ENCODE measurements at regions not wholly inside any gene's neighbourhood (a gene's known extent, or its start where the extent isn't known, plus 50 kb on each side); places are given as distances from the start of the nearest gene placed in this dataset.
A peak's percentile ranks its signal among the peaks of the same experiment; 100 is the strongest.

- no peaks in the 10 kb centered on the region for H3K9me3 Mint-ChIP-seq
- no peak overlapping the region for H3K27ac Mint-ChIP-seq
- ATAC-seq (no peak), DNase-seq (ENCODE audit: low spot score in 2 of 2) (no peak)
- no peaks in the 10 kb centered on the region for H3K36me3 Mint-ChIP-seq
- H3K4me1 Mint-ChIP-seq, result no peaks in the 10 kb centered on the region
- no peak overlapping the region for H3K4me3 Mint-ChIP-seq
Measured at GRCh38 chr2:118568700-118569099, 278.7 kb downstream of the EN1 start.

DNA sequence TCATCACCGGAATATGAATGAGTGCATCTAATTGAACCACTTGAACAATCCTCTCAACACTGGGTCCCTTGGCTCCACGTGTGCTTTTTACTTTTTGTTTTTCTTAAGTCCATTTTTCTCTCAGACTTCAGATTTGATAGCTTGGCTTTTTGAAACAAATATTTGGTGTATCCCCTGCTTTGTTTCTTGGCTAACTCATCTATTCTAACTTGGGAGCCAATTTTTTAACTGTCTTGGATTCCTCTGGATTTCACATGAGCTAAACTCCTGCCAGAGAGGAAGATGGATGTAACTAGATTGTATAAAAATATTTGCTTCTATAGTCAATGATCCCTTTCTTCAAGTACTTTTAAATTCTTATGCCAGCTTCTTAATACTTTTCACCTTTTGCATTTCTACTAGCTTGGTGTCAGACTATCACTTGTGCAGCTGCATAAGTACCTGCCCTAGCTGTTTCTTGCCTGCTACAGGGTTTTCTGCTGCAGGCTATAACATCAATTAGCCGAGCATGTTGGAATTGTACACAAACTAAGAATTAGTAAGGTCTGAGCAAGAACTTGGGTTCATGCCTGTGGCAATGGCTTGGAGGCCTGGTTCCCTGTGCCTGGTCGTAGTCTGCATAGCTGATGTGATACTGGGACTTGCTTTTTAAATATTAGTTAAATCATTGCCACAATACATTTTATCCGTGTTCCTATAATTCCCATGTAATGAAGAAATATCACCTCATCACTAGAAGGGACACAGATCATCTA is 281.5 kb downstream of the EN1 start:
- no peaks in the 10 kb centered on the region for H3K4me1 Mint-ChIP-seq
- H3K9me3 Mint-ChIP-seq, result no peaks in the 10 kb centered on the region

GRCh38 chr2:118565301-118565700 is 282.1 kb downstream of the EN1 start:
- Mint-ChIP-seq H3K36me3 (no peaks in the 10 kb centered on the region), H3K9me3 (no peaks in the 10 kb centered on the region), H3K27ac (no peak overlapping the region), H3K4me1 (no peaks in the 10 kb centered on the region), H3K4me3 (no peak overlapping the region)
- no peak for ATAC-seq
- DNase-seq (ENCODE audit: low spot score in 2 of 2), result no peak

More for the DNA sequence above, 281.5 kb downstream of the EN1 start:
- Mint-ChIP-seq H3K27ac (no peak overlapping the region), H3K36me3 (no peaks in the 10 kb centered on the region), H3K4me3 (no peak overlapping the region)
- no peak for DNase-seq (ENCODE audit: low spot score in 2 of 2)
- ATAC-seq, result no peak

DNA sequence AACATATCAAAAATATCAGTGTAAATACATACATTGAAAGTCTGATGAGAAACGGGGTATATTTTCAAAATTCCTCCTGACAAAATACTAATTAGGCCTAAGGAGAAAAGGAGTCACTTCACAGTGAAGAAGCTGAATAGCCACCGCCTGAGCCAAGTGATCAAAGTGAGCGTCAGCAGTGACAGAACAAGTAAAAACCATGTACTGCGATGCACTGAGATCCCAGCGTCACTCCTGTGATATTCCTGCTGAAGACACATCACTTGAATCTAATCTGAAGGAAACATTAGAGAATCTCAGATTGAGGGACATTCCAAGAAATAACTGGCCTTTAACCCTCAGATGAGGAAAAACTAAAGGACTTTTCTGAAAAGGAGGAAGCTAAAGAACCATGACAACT is 285.3 kb downstream of the EN1 start:
- Mint-ChIP-seq H3K4me3 (no peak overlapping the region), H3K4me1 (no peaks in the 10 kb centered on the region), H3K36me3 (no peaks in the 10 kb centered on the region), H3K27ac (no peak overlapping the region), H3K9me3 (no peaks in the 10 kb centered on the region)
- ATAC-seq (no peak), DNase-seq (ENCODE audit: low spot score in 2 of 2) (no peak)

DNA sequence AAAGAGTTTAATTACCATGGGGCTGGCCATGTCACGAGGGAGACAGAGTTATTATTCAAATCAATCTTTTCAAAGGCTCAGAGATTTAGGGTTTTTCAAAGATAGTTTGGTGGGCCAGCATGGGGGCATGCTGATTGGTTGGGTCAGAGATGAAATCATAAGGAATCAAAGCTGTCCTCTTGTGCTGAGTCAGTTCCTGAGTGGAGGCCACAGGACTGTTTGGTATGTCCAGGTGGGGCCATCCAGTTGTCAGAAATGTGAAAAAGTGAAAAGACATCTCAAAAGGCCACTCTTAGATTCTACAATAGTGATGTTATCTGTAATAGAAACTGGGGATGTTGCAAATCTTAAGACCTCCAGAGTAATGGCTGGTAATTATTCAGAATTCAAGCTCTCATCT is 288.6 kb downstream of the EN1 start:
- no peak for DNase-seq (ENCODE audit: low spot score in 2 of 2)
- H3K4me3 Mint-ChIP-seq, result no peak overlapping the region
- H3K4me1 Mint-ChIP-seq, result no peaks in the 10 kb centered on the region
- no peaks in the 10 kb centered on the region for H3K36me3 Mint-ChIP-seq
- H3K27ac Mint-ChIP-seq, result no peak overlapping the region
- ATAC-seq, result no peak
- H3K9me3 Mint-ChIP-seq, result peaks cover 3% of the 10 kb centered on the region

DNA sequence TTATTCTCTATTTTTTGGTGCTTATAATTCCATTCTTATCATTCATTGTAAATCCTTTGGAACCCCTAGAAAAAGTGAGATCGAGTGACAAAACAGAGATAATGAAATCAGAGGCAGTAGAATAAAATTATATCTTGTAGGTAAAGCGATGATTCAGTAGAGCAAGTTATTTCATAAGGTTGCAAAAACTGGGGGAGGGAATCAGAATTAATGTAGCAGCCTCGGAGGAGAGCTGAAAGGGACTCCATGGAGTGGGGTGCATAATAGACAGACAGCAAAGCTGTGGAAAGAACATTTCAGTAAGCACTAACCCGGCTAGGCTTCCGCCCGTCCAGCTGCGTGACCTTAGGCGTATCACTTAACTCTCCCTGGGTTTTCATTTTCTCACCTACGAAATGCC is 289.7 kb downstream of the EN1 start:
- no peaks in the 10 kb centered on the region for H3K36me3 Mint-ChIP-seq
- no peak for ATAC-seq
- DNase-seq (ENCODE audit: low spot score in 2 of 2), result no peak
- H3K4me1 Mint-ChIP-seq, result no peaks in the 10 kb centered on the region
- no peak overlapping the region for H3K4me3 Mint-ChIP-seq
- H3K27ac Mint-ChIP-seq, result no peak overlapping the region
- peaks cover 5% of the 10 kb centered on the region for H3K9me3 Mint-ChIP-seq

DNA sequence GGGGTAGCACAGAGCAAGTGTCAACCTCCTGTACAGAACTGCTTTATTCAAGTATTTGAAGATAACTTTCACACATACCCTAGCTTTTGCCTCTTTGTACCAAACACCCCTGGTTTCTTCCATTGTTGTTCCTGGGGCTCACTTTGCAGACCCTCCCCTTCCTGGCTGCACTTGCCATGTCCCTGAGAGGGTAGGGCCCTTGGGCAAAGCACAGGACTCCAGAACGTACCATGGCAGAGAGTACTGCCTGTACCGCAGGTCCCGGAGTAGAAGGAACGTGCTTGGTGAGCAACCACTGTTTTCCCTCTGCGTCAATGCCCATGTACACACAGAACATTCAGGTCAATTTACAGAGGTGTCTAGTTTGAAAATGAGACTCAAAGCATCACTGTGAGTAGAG is 290.4 kb downstream of the EN1 start:
- no peak for DNase-seq (ENCODE audit: low spot score in 2 of 2)
- ATAC-seq, result no peak
- H3K27ac Mint-ChIP-seq, result no peak overlapping the region
- no peaks in the 10 kb centered on the region for H3K36me3 Mint-ChIP-seq
- no peak overlapping the region for H3K4me3 Mint-ChIP-seq
- H3K4me1 Mint-ChIP-seq, result no peaks in the 10 kb centered on the region
- H3K9me3 Mint-ChIP-seq, result peaks cover 5% of the 10 kb centered on the region

- no peak for ATAC-seq
- H3K4me3 Mint-ChIP-seq, result no peak overlapping the region
- no peak overlapping the region for H3K27ac Mint-ChIP-seq
- H3K9me3 Mint-ChIP-seq, result peaks cover 5% of the 10 kb centered on the region
- DNase-seq (ENCODE audit: low spot score in 2 of 2), result no peak
- H3K4me1 Mint-ChIP-seq, result no peaks in the 10 kb centered on the region
- H3K36me3 Mint-ChIP-seq, result no peaks in the 10 kb centered on the region
Measured at GRCh38 chr2:118554616-118555015, 292.8 kb downstream of the EN1 start.

DNA sequence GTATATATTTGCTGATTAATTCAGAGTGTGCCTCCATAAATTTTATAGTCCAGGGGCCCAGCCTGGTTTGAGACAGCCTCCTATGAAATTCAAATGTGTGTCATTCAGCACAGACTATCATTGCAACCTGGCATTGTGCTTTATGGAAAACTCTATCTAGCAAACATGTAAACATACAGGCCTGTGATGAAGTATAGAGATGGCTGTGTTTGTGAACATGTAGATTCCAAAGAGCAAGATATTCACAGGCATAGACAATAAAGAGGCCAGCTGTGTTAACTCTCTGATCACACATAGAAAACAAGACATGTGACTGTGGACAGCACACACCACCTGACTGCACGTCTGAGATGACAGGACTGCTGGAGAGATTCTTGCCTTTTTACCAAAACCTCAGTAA is 297.9 kb downstream of the EN1 start:
- H3K27ac Mint-ChIP-seq, result no peak overlapping the region
- H3K9me3 Mint-ChIP-seq, result peaks cover 2% of the 10 kb centered on the region
- H3K4me1 Mint-ChIP-seq, result no peaks in the 10 kb centered on the region
- DNase-seq (ENCODE audit: low spot score in 2 of 2) (no peak), ATAC-seq (no peak)
- H3K4me3 Mint-ChIP-seq, result no peak overlapping the region
- H3K36me3 Mint-ChIP-seq, result no peaks in the 10 kb centered on the region

- no peaks in the 10 kb centered on the region for H3K4me1 Mint-ChIP-seq
- DNase-seq (ENCODE audit: low spot score in 2 of 2) (no peak), ATAC-seq (no peak)
- H3K9me3 Mint-ChIP-seq, result peaks cover 2% of the 10 kb centered on the region
- H3K4me3 Mint-ChIP-seq, result no peak overlapping the region
- no peak overlapping the region for H3K27ac Mint-ChIP-seq
- no peaks in the 10 kb centered on the region for H3K36me3 Mint-ChIP-seq
Measured at GRCh38 chr2:118548880-118549488, 298.5 kb downstream of the EN1 start.

DNA sequence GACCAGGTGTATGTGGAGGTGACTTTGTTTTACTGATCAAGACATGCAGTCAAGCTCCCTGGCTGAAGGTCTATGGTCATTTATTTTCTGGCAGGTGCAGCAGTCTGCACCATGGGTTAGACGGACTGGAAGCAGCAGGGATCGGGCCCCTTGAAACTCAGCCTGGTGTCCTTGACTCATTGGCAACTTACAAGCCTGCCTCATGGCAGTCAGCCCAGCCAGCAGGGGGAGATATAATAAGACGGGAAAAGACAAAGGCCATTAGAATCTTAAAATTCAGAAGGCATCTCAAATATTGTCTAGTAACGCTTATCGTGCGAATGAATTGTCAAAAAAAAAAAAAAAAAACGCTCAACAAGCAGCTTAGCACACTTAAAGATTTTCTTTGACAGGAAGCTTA is 308.2 kb downstream of the EN1 start:
- DNase-seq (ENCODE audit: low spot score in 2 of 2) (peak in 1 of 2 donors; percentile 23), ATAC-seq (no peak)
- Mint-ChIP-seq H3K4me3 (no peak overlapping the region), H3K27ac (no peak overlapping the region), H3K4me1 (no peaks in the 10 kb centered on the region), H3K9me3 (no peaks in the 10 kb centered on the region), H3K36me3 (no peaks in the 10 kb centered on the region)

DNA sequence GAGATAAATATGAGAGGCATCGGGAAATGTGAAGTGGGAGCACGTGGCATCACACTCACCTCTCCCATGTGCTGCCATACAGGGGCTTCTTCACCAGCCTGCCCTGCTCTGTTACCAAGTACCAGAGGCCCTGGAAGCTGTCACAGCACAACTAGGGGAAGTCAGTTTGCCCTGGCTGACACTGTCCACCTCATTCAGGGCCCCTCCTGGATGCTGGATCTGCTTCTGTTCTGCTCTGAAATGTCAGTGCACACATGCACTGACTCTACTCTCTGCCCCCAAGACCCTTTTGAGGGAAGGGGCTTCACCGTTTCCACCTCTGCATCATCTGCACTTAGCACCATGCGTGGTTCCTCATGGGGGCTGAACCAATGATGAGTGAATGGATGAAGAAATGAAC is 311.1 kb downstream of the EN1 start:
- ATAC-seq (peak; percentile 21), DNase-seq (ENCODE audit: low spot score in 2 of 2) (no peak)
- H3K9me3 Mint-ChIP-seq, result no peaks in the 10 kb centered on the region
- H3K4me1 Mint-ChIP-seq, result no peaks in the 10 kb centered on the region
- no peaks in the 10 kb centered on the region for H3K36me3 Mint-ChIP-seq
- H3K27ac Mint-ChIP-seq, result no peak overlapping the region
- H3K4me3 Mint-ChIP-seq, result no peak overlapping the region

DNA sequence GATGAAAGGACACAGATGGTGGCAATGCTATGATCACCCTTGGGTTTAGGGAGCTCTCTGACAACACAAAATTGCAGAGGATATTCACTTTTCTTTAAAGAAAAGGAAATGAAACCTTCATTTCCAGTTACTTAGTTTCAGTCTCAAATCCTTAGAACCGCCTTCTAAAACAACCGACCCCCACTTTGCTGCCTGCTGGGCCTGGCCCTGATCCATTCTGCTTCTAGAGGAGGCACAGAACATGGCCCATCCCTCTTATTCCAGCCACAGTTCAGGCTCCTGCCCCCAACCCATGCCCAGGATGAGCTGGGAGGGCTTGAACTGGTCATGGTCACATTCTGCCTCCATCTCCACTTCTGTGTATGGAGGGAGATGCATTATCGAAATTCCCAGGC is 311.6 kb downstream of the EN1 start:
- DNase-seq (ENCODE audit: low spot score in 2 of 2), result no peak
- ATAC-seq, result no peak
- Mint-ChIP-seq H3K27ac (no peak overlapping the region), H3K36me3 (no peaks in the 10 kb centered on the region), H3K9me3 (no peaks in the 10 kb centered on the region), H3K4me1 (no peaks in the 10 kb centered on the region), H3K4me3 (no peak overlapping the region)

DNA sequence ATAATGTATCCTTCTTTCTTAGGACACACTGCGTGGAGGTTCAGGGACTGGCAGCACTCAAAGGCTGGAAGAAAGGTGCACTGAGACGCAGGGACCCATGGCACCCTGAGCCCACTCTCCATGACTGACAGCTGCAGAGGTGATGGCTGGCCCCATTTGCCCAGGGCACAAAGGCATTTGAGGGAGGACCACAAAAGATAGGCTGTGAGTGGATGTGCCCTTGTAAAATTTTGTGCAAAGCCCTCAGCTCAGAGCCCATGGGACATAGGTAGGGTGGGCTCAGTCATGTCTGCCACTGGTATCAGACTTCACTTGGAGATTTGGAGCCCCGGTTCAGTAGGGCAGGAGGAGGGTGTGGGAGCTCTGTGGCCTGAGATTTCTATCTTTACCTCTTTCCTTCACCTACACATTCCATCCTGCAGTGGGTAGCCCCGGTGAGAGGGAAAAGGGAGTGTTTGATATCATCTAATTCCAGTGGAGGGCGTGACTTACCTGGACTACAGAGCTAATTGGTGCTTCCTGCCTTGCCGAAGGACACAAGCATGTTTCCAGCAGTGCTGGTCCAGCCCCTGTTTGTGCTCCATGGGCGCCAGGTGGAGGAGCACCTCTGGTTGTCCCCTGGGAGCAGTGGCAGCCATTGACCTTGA is 312.2 kb downstream of the EN1 start:
- Mint-ChIP-seq H3K4me3 (no peak overlapping the region), H3K36me3 (no peaks in the 10 kb centered on the region), H3K9me3 (no peaks in the 10 kb centered on the region), H3K4me1 (no peaks in the 10 kb centered on the region), H3K27ac (no peak overlapping the region)
- ATAC-seq (no peak), DNase-seq (ENCODE audit: low spot score in 2 of 2) (no peak)

DNA sequence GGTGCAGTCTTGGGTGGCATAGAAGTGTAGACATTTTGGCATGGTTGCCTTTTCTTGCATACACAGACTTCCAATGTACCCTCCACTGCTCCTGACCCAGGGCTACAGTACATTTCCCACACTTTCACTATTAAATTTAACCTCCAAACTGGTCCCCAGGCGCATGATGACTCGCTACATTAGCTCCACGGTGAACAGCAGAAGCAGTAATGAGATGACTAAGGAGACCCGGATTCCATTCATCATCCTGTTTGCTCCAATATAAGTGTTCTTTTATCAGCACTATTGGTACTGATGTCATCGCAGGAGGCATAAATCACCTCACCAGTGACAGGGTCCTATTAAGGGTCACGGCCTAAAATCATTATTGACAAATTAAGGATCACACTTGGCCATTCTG is 316.5 kb downstream of the EN1 start:
- no peak overlapping the region for H3K4me3 Mint-ChIP-seq
- no peaks in the 10 kb centered on the region for H3K9me3 Mint-ChIP-seq
- DNase-seq (ENCODE audit: low spot score in 2 of 2) (no peak), ATAC-seq (no peak)
- H3K4me1 Mint-ChIP-seq, result no peaks in the 10 kb centered on the region
- H3K27ac Mint-ChIP-seq, result no peak overlapping the region
- no peaks in the 10 kb centered on the region for H3K36me3 Mint-ChIP-seq

DNA sequence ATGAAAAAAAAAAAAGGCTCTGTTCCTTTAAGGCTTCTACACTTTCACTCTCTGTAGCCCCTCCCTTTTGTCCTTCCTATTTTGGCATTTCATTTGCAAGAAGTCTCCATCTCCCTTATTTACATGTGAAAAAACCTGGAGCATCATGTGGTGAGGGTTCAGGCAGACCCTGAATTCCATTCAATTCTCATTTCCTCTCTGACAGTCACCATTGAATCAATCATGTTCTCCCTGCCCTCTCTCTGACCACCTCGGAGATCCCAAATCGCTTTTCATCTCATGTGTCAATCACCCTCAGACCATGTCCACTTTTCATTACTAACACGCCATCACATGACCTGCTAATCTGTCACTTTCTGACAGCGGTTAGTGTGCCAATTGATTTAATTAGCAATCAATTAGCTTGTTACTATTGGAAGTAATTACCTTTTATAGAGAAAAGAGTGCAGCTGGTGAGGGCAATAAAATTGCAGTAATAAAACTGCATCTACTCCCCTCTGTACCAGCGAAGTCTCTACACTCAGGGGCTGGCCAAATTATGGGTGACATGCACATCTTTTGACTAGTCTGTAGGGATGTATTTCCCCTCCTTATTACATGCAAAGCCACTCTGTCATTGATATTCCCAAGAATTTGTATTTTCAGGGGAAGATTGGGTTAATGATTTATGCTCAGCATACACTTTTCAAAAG is 317.4 kb downstream of the EN1 start:
- H3K27ac Mint-ChIP-seq, result no peak overlapping the region
- H3K9me3 Mint-ChIP-seq, result no peaks in the 10 kb centered on the region
- DNase-seq (ENCODE audit: low spot score in 2 of 2) (no peak), ATAC-seq (no peak)
- no peaks in the 10 kb centered on the region for H3K36me3 Mint-ChIP-seq
- H3K4me3 Mint-ChIP-seq, result no peak overlapping the region
- H3K4me1 Mint-ChIP-seq, result no peaks in the 10 kb centered on the region
